Glutamatergic neuron (in vitro differentiated cells): ENCODE measurements at regions not wholly inside any gene's neighbourhood (a gene's known extent, or its start where the extent isn't known, plus 50 kb on each side); places are given as distances from the start of the nearest gene placed in this dataset.

ENCODE experiments used
- DNase-seq: peaks from one replicate; pipeline ENCODE4 v3.0.0; 2022
- H3K27ac Mint-ChIP-seq: one replicate; pipeline ENCODE4 v1.8.0; 2020; ENCODE audit warnings: mild to moderate bottlenecking, mixed read lengths, inconsistent platforms; ENCODE audit not compliant: unreplicated experiment
- H3K27me3 Mint-ChIP-seq: one replicate; pipeline ENCODE4 v1.8.0; 2020; ENCODE audit warnings: mild to moderate bottlenecking, moderate library complexity, mixed read lengths, inconsistent platforms; ENCODE audit not compliant: unreplicated experiment
- H3K36me3 Mint-ChIP-seq: one replicate; pipeline ENCODE4 v1.8.0; 2020; ENCODE audit warnings: mild to moderate bottlenecking, mixed read lengths, inconsistent platforms; ENCODE audit not compliant: unreplicated experiment
- H3K4me1 Mint-ChIP-seq: one replicate; pipeline ENCODE4 v1.8.0; 2020; ENCODE audit warnings: mild to moderate bottlenecking, low read depth, mixed read lengths, inconsistent platforms; ENCODE audit not compliant: unreplicated experiment
- H3K4me3 Mint-ChIP-seq: one replicate; pipeline ENCODE4 v1.8.0; 2020; ENCODE audit warnings: mild to moderate bottlenecking, mixed read lengths, inconsistent platforms; ENCODE audit not compliant: unreplicated experiment
- H3K9me3 Mint-ChIP-seq: one replicate; pipeline ENCODE4 v1.8.0; 2020; ENCODE audit warnings: mild to moderate bottlenecking, moderate library complexity, mixed read lengths, inconsistent platforms; ENCODE audit not compliant: unreplicated experiment
- CTCF ChIP-seq: fragments of 200-600 bp; sonication (generic); IDR thresholded peaks from one replicate; pipeline ENCODE4 v1.5.0; 2021; ENCODE audit not compliant: partially characterized antibody, unreplicated experiment

- Mint-ChIP-seq H3K4me3 (no peak overlapping the region), H3K27ac (no peak overlapping the region), H3K4me1 (no peaks in the 10 kb centered on the region), H3K9me3 (no peaks in the 10 kb centered on the region), H3K36me3 (no peaks in the 10 kb centered on the region), H3K27me3 (no peaks in the 10 kb centered on the region)
- DNase-seq = peak; percentile 27
- peak; percentile 25 for TF ChIP-seq CTCF
Observed at GRCh38 chr3:163622384-163622783, 1455.9 kb downstream of the SI start.

- Mint-ChIP-seq H3K9me3 (no peaks in the 10 kb centered on the region), H3K4me3 (no peak overlapping the region), H3K27ac (no peak overlapping the region), H3K36me3 (no peaks in the 10 kb centered on the region), H3K27me3 (no peaks in the 10 kb centered on the region), H3K4me1 (no peaks in the 10 kb centered on the region)
- no peak for TF ChIP-seq CTCF
- no peak for DNase-seq
Observed at GRCh38 chr3:163614886-163615285, 1463.4 kb downstream of the SI start.

- H3K9me3 Mint-ChIP-seq = no peaks in the 10 kb centered on the region
- no peak overlapping the region for H3K27ac Mint-ChIP-seq
- H3K4me3 Mint-ChIP-seq = no peak overlapping the region
- no peaks in the 10 kb centered on the region for H3K27me3 Mint-ChIP-seq
- TF ChIP-seq CTCF = no peak
- no peaks in the 10 kb centered on the region for H3K4me1 Mint-ChIP-seq
- no peaks in the 10 kb centered on the region for H3K36me3 Mint-ChIP-seq
- no peak for DNase-seq
Observed at GRCh38 chr3:163605915-163606314, 1472.4 kb downstream of the SI start.

- Mint-ChIP-seq H3K4me1 (no peaks in the 10 kb centered on the region), H3K27me3 (no peaks in the 10 kb centered on the region), H3K36me3 (no peaks in the 10 kb centered on the region), H3K4me3 (no peak overlapping the region), H3K27ac (no peak overlapping the region), H3K9me3 (no peaks in the 10 kb centered on the region)
- no peak for TF ChIP-seq CTCF
- no peak for DNase-seq
Observed at GRCh38 chr3:163601426-163601825, 1476.9 kb downstream of the SI start.

GRCh38 chr3:163587342-163587741 lies 1491.0 kb downstream of the SI start:
- no peaks in the 10 kb centered on the region for H3K36me3 Mint-ChIP-seq
- TF ChIP-seq CTCF = no peak
- H3K27me3 Mint-ChIP-seq = no peaks in the 10 kb centered on the region
- H3K27ac Mint-ChIP-seq = no peak overlapping the region
- H3K9me3 Mint-ChIP-seq = no peaks in the 10 kb centered on the region
- no peak overlapping the region for H3K4me3 Mint-ChIP-seq
- H3K4me1 Mint-ChIP-seq = no peaks in the 10 kb centered on the region
- DNase-seq = no peak
